ENCODE measurements at regions not wholly inside any gene's neighbourhood (a gene's known extent, or its start where the extent isn't known, plus 50 kb on each side); places are given as distances from the start of the nearest gene placed in this dataset.

GRCh38 chr18:54772056-54772455 lies 56.2 kb upstream of the RAB27B start:
- DNase-seq = no peak

- no peak for DNase-seq
Observed at GRCh38 chr18:54774423-54774822, 53.9 kb upstream of the RAB27B start.

- DNase-seq = no peak
Observed at GRCh38 chr18:54774981-54775665, 53.2 kb upstream of the RAB27B start.

- DNase-seq = no peak
Observed at GRCh38 chr18:54775686-54776085, 52.6 kb upstream of the RAB27B start.

- DNase-seq = no peak
Observed at GRCh38 chr18:54776282-54776977, 51.8 kb upstream of the RAB27B start.

GRCh38 chr18:54777118-54777791 lies 51.0 kb upstream of the RAB27B start:
- DNase-seq = no peak

GRCh38 chr18:54777989-54778388 lies 50.3 kb upstream of the RAB27B start:
- no peak for DNase-seq

Data from NCI-H1930 (cell line).